Transverse colon (tissue), 4 donors: ENCODE measurements at regions not wholly inside any gene's neighbourhood (a gene's known extent, or its start where the extent isn't known, plus 50 kb on each side); places are given as distances from the start of the nearest gene placed in this dataset.
A peak's percentile ranks its signal among the peaks of the same experiment; 100 is the strongest.

ENCODE experiments used
- DNase-seq: peaks from one replicate; pipeline ENCODE4 v3.0.0-alpha.2; 2019
- H3K27ac ChIP-seq, 4 donors: fragments of 200-600 bp; sonication (generic); 2 replicates each; pipeline ENCODE4 v1.5.1; 2016 to 2018; ENCODE audit warnings: inconsistent platforms in 4 of 4
- H3K27me3 ChIP-seq: fragments of 200-600 bp; sonication (generic); 2 replicates; pipeline ENCODE4 v1.5.1; 2017; ENCODE audit warnings: inconsistent platforms
- H3K36me3 ChIP-seq, 4 donors: fragments of 200-600 bp; sonication (generic); 2 replicates each; pipeline ENCODE4 v1.5.1; 2017 to 2019; ENCODE audit warnings: inconsistent platforms in 4 of 4
- H3K4me1 ChIP-seq, 4 donors: fragments of 200-600 bp; sonication (generic); 2 replicates each; pipeline ENCODE4 v1.5.1; 2017 to 2020; ENCODE audit warnings: inconsistent platforms in 4 of 4
- H3K4me3 ChIP-seq, 4 donors: fragments of 200-600 bp; sonication (generic); 1 replicate in 1 of 4; 2 replicates in 3 of 4; pipeline versions ENCODE4 v1.5.1 to v1.6.1; 2017 to 2019; ENCODE audit warnings: inconsistent platforms in 4 of 4
- H3K9me3 ChIP-seq, 2 donors: fragments of 200-600 bp; sonication (generic); 2 replicates each; pipeline ENCODE4 v1.5.1; 2017 to 2019; ENCODE audit warnings: inconsistent platforms in 2 of 2
- CTCF ChIP-seq, 5 experiments: fragments of 200-600 bp in 3 of 5; fragments of 450-650 bp in 2 of 5; sonication (generic) in 3 of 5; IDR thresholded peaks; 1 replicate in 2 of 5; 2 replicates in 3 of 5; pipeline ENCODE4 v1.5.1; 2016 to 2017; ENCODE audit warnings: antibody characterized with exemption in 5 of 5, inconsistent platforms in 3 of 5, mild to moderate bottlenecking in 2 of 5, moderate library complexity in 1 of 5
- EP300 ChIP-seq: sonication (generic); formaldehyde crosslinking; IDR thresholded peaks from one replicate; pipeline ENCODE4 v1.6.1; 2017; ENCODE audit warnings: antibody characterized with exemption, low read depth
- POLR2A ChIP-seq: fragments of 450-650 bp; IDR thresholded peaks from one replicate; pipeline ENCODE4 v1.6.1; 2016; ENCODE audit warnings: antibody characterized with exemption, mild to moderate bottlenecking, moderate library complexity
- POLR2AphosphoS5 ChIP-seq, 3 donors: sonication (generic); formaldehyde crosslinking; IDR thresholded peaks; one replicate each; pipeline ENCODE4 v1.6.1; 2016; ENCODE audit warnings: antibody characterized with exemption in 3 of 3
- WGBS, 2 donors: methylation state at CpG; one replicate each; pipeline ENCODE4 v1.1.5; 2018; ENCODE audit warnings: low coverage in 1 of 2; 5-methylcytosine and 5-hydroxymethylcytosine counted together
- in situ Hi-C, 4 donors: fragments of 200-750 bp; cut with MboI; loops; one replicate each; pipeline versions ENCODE4 v1.15.0 to v1.15.1; 2017; ENCODE audit warnings: low sequenced_read_pairs in 3 of 4, low pct_ligation_motif_present in 1 of 4, low pct_unique_long_range_greater_than_20kb in 1 of 4
- intact Hi-C: fragments of 100-400 bp; cut with DNase I; formaldehyde crosslinking; loops from one replicate; pipeline ENCODE4 v1.15.1; 2023; ENCODE audit warnings: low total_unique reads

GRCh38 chr14:89701211-89702043, 253.1 kb downstream of the EFCAB11 start:
- DNase-seq = peak; percentile 92
- intact Hi-C loops (loop anchor here (5.0 kb wide), 1 partner anchor 1581 kb away; no protein-coding TSS in a partner anchor), in situ Hi-C loops (no loop called here)
- WGBS, 2 donors = 15 to 31% methylated on average over 6 to 30 of the region's 81 CpGs
- Histone ChIP-seq H3K9me3 (no peaks in the 10 kb centered on the region), H3K27me3 (no peaks in the 10 kb centered on the region), H3K4me3 (peak overlapping the region; percentile 45 to 74 (median 54)), H3K27ac (peak overlapping the region; percentile 77 to 80 (median 79)), H3K4me1 (peaks cover 7 to 20% (median 10%) of the 10 kb centered on the region in 4 donors), H3K36me3 (no peaks in the 10 kb centered on the region)
- peak; percentile 6 to 48 (median 37) for TF ChIP-seq POLR2AphosphoS5 (IDR thresholded peaks at IDR 0.05)
- TF ChIP-seq POLR2A = no peak

- 62 to 70% methylated on average over 11 to 12 of the region's 12 CpGs for WGBS, 2 donors
- TF ChIP-seq EP300 (no peak), POLR2AphosphoS5 (IDR thresholded peaks at IDR 0.05) (no peak), CTCF (IDR thresholded peaks at IDR 0.05) (no peak), POLR2A (no peak)
- Histone ChIP-seq H3K27ac (peak overlapping the region in 3 of 4 donors; percentile 65 to 80 (median 80)), H3K27me3 (no peaks in the 10 kb centered on the region), H3K36me3 (no peaks in the 10 kb centered on the region), H3K4me3 (peak overlapping the region in 2 of 4 donors; percentile 60 to 74), H3K9me3 (no peaks in the 10 kb centered on the region), H3K4me1 (peaks cover 7 to 20% (median 10%) of the 10 kb centered on the region in 4 donors)
- in situ Hi-C loops (no loop called here), intact Hi-C loops (loop anchor here (5.0 kb wide), 1 partner anchor 1582 kb away; no protein-coding TSS in a partner anchor)
- no peak for DNase-seq
These were observed 253.7 kb downstream of the EFCAB11 start for GRCh38 chr14:89700801-89701200.

GRCh38 chr14:89699071-89699470, 255.5 kb downstream of the EFCAB11 start:
- 64 to 81% methylated on average over 6 of the region's 6 CpGs for WGBS, 2 donors
- Histone ChIP-seq H3K4me1 (peaks cover 7 to 20% (median 10%) of the 10 kb centered on the region in 4 donors), H3K36me3 (no peaks in the 10 kb centered on the region), H3K27ac (no peak overlapping the region), H3K4me3 (no peak overlapping the region), H3K27me3 (no peaks in the 10 kb centered on the region), H3K9me3 (no peaks in the 10 kb centered on the region)
- DNase-seq = no peak
- TF ChIP-seq POLR2A (no peak), POLR2AphosphoS5 (IDR thresholded peaks at IDR 0.05) (no peak), EP300 (no peak), CTCF (IDR thresholded peaks at IDR 0.05) (no peak)
- in situ Hi-C loops (no loop called here), intact Hi-C loops (no loop called here)

- intact Hi-C loops (no loop called here), in situ Hi-C loops (no loop called here)
- WGBS, 2 donors = 82 to 89% methylated on average over 5 to 8 of the region's 8 CpGs
These were observed 257.1 kb downstream of the EFCAB11 start for GRCh38 chr14:89697281-89698060.

More at GRCh38 chr14:89697281-89698060, 257.1 kb downstream of the EFCAB11 start:
- Histone ChIP-seq H3K36me3 (no peaks in the 10 kb centered on the region), H3K27me3 (no peaks in the 10 kb centered on the region), H3K27ac (no peak overlapping the region), H3K4me3 (no peak overlapping the region), H3K9me3 (no peaks in the 10 kb centered on the region), H3K4me1 (peaks cover 7 to 13% (median 10%) of the 10 kb centered on the region in 4 donors)
- no peak for DNase-seq
- TF ChIP-seq POLR2A = no peak
- no peak for TF ChIP-seq POLR2AphosphoS5 (IDR thresholded peaks at IDR 0.05)
- TF ChIP-seq EP300 = no peak
- no peak for TF ChIP-seq CTCF (IDR thresholded peaks at IDR 0.05)
